NCI-H187 (cell line): ENCODE measurements at regions not wholly inside any gene's neighbourhood (a gene's known extent, or its start where the extent isn't known, plus 50 kb on each side); places are given as distances from the start of the nearest gene placed in this dataset.

Experiments
- DNase-seq, 2 experiments: peaks; one replicate each; lab custom pipeline; 2025; lab: John Stamatoyannopoulos, UW

GRCh38 chr3:56896357-56896756, 94.6 kb upstream of the ARHGEF3 start:
- no peak for DNase-seq

DNA sequence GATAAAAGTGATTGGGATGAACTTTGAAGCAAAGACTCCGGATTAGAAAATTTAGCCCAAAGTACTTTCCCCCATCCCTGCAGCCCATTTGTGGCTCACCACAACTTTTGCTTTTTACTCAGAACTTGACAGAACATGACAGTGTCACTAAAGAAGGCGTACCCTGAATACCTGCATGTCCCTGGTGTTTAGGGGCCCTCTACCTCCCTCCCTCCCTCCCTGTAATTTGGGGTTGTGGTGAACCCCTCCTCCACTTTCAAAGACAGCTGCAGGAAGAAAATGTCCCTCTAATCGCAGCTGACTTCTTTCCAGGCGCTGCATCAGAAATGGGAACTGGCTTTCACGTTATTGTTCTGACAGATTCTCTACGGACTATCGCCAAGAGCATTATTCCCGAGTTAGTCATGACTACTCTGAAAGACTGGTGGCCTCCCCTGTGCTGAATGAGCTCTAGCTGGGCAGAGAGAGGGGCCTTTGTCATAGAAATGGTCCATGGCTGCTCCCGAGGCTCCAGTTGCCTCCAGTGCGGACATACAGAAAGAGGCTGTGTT, 93.2 kb upstream of the ARHGEF3 start:
- no peak for DNase-seq

- no peak for DNase-seq
These were observed 88.8 kb upstream of the ARHGEF3 start for GRCh38 chr3:56890448-56891091.

GRCh38 chr3:56889131-56889530, 87.4 kb upstream of the ARHGEF3 start:
- DNase-seq: peak; percentile 4 to 17

GRCh38 chr3:56887402-56888025, 85.8 kb upstream of the ARHGEF3 start:
- DNase-seq: no peak

DNA sequence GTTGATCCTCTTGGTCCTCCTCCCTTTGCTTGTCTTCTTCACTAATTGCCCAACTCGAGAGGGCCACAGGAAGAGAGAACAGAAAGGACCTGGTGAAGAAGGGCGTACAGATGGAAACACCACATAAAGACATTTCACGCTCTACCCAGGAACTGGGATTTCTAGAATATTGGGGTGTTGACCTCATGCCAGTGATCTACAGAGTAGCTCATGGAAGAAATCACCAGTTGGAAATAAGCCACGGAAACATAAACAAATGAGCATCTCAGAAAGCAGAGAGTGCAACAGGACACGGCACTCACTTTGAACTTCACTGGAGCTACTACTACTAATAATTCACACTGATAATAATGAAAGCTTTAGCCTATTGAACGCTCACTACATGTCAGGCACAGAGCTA, 84.6 kb upstream of the ARHGEF3 start:
- no peak for DNase-seq

DNA sequence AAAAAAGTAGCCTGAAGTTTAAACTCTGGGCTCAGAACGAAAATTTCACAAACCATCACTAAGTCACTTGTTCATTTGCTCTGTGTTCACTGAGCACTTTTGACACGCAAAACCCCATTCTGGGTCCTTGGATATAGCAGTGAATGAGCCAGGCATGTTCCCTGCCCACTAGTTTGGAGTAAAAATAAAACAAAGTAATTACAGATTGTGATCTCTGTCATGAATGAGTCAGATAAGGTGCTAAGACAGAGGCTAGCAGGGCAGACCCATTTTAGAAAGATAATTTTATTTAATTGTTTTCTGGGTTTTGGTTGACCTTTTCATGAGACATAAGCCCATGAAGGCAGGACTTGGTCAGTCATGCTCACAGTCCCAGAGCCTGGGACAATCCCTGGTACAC, 84.1 kb upstream of the ARHGEF3 start:
- no peak for DNase-seq

GRCh38 chr3:56885453-56885852, 83.7 kb upstream of the ARHGEF3 start:
- DNase-seq: no peak

GRCh38 chr3:56884387-56884786, 82.6 kb upstream of the ARHGEF3 start:
- DNase-seq: no peak

DNA sequence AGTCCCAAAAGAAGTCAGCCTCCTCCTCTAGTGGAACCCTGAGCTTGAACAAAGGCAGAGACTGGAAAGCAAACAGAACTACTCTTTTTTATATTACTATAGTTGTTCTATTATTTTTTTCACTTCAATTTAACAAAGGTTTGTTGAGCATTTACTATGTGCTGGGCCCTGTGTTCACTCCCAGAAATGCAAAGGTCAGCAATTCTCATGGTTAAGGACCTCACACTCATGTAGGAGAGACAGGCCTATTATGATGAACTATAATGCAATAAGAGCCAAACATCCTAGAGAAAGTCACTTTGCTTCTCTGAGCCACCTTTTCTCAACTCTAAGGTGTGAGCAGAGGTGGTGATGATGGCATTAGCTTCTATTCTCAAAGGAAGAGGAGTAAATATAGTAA, 82.1 kb upstream of the ARHGEF3 start:
- DNase-seq: no peak

GRCh38 chr3:56882896-56883295, 81.1 kb upstream of the ARHGEF3 start:
- no peak for DNase-seq

GRCh38 chr3:56881841-56882240, 80.1 kb upstream of the ARHGEF3 start:
- DNase-seq: no peak

GRCh38 chr3:56880720-56881575, 79.2 kb upstream of the ARHGEF3 start:
- DNase-seq: no peak

DNA sequence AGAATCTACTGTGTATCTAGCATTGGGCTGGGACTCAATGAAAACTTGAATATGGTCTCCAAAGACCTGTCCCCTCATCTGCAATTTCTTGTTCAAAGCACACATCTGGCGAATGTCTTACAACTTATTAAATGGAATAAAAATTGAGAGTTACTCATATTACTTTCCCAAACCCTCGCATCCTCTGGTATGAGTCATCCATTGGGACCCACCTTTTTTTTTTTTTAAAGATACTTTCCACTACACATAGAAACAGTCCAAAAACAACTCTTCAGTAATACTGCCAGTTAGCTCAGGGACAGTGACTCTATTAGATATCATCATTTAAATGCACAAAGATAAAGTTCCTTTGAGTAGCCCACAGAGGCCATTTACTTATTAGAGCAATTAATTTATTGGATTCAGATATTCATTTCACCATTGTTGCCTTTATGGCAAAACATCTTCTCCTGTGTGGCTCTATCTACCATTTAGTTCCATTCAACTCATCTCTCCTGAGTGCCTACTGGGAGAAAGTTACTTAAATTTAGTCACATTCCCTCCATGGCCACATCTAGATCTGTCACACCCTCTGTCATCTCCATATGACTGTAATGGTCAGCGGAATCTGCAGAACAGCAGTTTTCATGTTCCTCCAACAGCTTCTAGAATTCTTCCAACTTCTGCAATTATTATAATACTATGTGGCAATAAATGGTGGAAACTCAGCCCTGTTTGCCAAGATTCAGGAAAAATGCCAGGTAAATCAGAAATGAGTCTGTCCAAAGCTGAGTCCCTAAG, 77.9 kb upstream of the ARHGEF3 start:
- no peak for DNase-seq

DNA sequence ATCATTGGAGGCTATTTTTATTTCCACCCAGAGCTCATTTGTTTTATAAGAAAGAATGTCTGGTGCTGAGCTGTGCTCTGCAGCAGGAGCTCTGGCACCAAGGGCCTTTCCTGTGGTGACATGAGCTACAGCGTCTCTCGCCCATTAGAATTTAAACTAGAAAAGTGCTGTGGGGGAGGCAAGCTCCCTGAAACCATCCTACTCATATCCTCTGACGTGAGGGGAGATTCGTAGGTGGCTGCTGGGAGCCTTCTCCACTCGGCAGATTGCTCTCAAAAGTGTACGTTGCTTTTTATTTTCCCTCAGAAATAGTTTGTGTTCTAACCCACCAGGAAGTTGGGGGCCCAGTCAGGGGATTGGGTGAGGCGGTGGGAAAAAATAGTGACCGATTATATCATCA, 76.3 kb upstream of the ARHGEF3 start:
- no peak for DNase-seq

DNA sequence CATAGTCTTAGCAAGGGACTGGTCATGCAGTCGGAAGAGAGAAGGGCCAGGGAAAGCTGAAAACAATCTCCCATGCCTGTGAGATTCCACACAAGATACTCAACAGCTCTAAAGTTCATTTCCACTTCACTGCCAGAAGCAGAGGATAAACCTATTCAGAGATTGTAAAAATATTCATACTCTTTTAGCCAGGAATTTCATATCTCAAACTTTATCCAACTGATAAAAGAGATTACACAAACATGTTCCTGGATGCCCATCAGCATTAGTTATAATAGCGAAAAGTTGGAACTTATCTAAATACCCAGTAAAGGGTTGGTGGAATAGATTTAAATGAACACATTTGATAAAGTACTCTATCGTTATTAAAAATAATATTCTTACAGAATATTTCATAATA, 75.2 kb upstream of the ARHGEF3 start:
- no peak for DNase-seq

GRCh38 chr3:56874269-56874668, 72.5 kb upstream of the ARHGEF3 start:
- no peak for DNase-seq

DNA sequence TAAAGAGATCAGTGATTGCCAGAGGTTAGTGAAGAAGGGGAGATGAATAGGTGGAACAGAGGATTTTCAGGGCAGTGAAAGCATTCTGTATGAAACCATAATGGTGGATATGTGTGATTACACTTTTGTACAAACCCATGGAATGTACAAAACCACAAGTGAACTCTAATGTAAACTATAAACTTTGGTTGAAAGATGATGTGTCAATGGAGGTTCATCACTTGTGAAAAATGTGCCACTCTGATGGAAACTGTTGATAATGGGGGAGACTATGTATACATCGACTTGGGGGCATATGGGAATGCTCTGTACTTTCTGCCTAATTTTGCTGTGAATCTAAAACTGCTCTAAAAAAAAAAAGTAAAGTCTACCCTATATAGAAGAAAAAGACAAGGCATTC, 68.7 kb upstream of the ARHGEF3 start:
- DNase-seq: no peak

DNA sequence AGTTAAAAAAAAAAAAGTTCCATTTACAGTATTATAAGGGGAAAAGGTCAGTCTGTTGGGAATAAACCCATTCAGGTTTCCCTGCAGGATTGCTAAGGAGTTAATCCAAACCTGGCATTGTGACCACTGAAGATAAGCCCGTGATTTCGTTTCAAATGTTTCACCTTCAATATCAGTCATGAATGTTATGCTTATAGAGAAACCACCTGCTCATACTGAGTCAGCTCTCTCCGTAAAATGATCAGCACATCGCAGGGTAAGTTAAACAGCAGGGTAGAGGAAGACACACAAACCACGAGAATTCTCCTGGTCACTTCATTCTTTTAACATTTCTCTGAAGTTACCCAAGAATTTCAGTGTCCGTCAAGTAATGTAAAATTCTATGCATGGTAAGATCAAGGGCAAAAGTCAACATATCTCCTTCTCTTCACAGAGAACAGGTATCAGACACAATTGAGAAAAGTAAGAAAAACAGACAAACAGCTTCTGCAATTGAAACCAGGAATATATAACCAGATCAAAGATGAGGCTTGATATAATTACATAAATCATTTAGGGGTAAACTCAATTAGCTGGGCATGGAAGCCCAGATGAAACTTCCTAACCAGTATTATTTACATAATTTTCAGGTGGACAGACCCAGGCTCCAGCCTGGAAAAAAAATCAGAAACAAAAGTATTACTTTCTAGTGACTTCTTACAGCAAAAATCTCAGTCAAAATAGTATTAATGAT, 67.6 kb upstream of the ARHGEF3 start:
- no peak for DNase-seq

DNA sequence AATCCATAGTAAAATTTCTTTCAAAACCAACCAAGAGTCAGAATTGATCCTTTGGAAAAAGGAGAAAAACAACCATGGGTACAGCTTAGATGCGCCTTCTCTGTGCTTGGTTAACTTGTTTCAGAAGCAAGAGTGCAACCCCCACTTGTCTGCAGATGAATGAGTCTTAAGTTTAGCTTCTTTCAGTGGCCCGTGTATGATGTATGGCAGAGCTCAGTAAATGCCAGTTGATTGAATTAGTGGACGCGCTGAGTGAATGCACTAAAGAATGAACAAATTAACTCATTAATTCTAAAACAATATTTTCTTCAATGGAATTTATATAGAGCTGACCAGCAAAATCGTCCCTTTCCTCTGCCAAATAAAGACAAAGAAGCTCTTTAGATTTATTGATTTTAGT, 67.0 kb upstream of the ARHGEF3 start:
- no peak for DNase-seq

- no peak for DNase-seq
These were observed 65.9 kb upstream of the ARHGEF3 start for GRCh38 chr3:56867671-56868070.
